HEK293 (cell line): ENCODE measurements at regions not wholly inside any gene's neighbourhood (a gene's known extent, or its start where the extent isn't known, plus 50 kb on each side); places are given as distances from the start of the nearest gene placed in this dataset.
A peak's percentile ranks its signal among the peaks of the same experiment; 100 is the strongest.

ENCODE experiments used
- CTCF ChIA-PET: fragments of 350-600 bp; formaldehyde crosslinking; extraction: SDS; loops from one replicate; lab custom pipeline; 2021; ENCODE audit warnings: antibody characterized with exemption; lab: Yijun Ruan, JAX
- POLR2A ChIA-PET: fragments of 300-600 bp; formaldehyde crosslinking; extraction: SDS; loops from one replicate; lab custom pipeline; 2020; ENCODE audit warnings: antibody characterized with exemption, inconsistent platforms; lab: Yijun Ruan, JAX
- H3K27ac ChIP-seq: fragments of 200-500 bp; sonication (Bioruptor generic); 2 replicates; pipeline ENCODE4 v1.5.1; 2014; ENCODE audit warnings: low read depth, low read length, control low read depth, inconsistent platforms; ENCODE audit errors: extremely low read depth
- H3K36me3 ChIP-seq, 2 experiments: fragments of 200-500 bp in 1 of 2; sonication (Bioruptor generic) in 1 of 2; 1 replicate in 1 of 2; 2 replicates in 1 of 2; pipeline ENCODE4 v1.5.1; 2014 to 2017; ENCODE audit warnings: inconsistent platforms in 2 of 2, low read length in 2 of 2; ENCODE audit not compliant: control insufficient read depth in 2 of 2, insufficient read depth in 1 of 2
- H3K4me1 ChIP-seq: fragments of 200-500 bp; sonication (Bioruptor generic); 2 replicates; pipeline ENCODE4 v1.5.1; 2014; ENCODE audit warnings: mild to moderate bottlenecking, low read length, inconsistent platforms; ENCODE audit not compliant: control insufficient read depth, insufficient read depth
- H3K4me3 ChIP-seq: 2 replicates; pipeline ENCODE4 v1.5.1; 2011; ENCODE audit warnings: low read depth, mild to moderate bottlenecking, control low read depth, low read length, moderate library complexity
- H3K9me3 ChIP-seq: fragments of 200-500 bp; sonication (Bioruptor generic); 2 replicates; pipeline ENCODE4 v1.5.1; 2014; ENCODE audit warnings: low read depth, low read length, inconsistent platforms; ENCODE audit not compliant: control insufficient read depth, insufficient read depth
- EGR2 ChIP-seq: fragments of 450-650 bp; formaldehyde crosslinking; IDR thresholded peaks from 2 replicates; pipeline ENCODE4 v1.5.1; 2016; ENCODE audit warnings: low read depth, missing biosample characterization, missing genetic modification characterization
- MEIS1 ChIP-seq: sonication (generic); formaldehyde crosslinking; IDR thresholded peaks from 2 replicates; pipeline ENCODE4 v1.8.1; 2022; ENCODE audit warnings: missing genetic modification reagents, mild to moderate bottlenecking, borderline replicate concordance
- RBAK ChIP-seq: fragments of 450-650 bp; formaldehyde crosslinking; IDR thresholded peaks from 2 replicates; pipeline ENCODE4 v1.5.1; 2016; ENCODE audit warnings: missing biosample characterization, missing genetic modification characterization
- ZFHX2 ChIP-seq: fragments of 450-650 bp; formaldehyde crosslinking; conservative IDR thresholded peaks from 2 replicates; pipeline ENCODE4 v1.5.1; 2016; ENCODE audit warnings: missing biosample characterization, missing genetic modification characterization
- ZNF366 ChIP-seq: fragments of 450-650 bp; formaldehyde crosslinking; conservative IDR thresholded peaks from 2 replicates; pipeline ENCODE4 v1.5.1; 2016; ENCODE audit warnings: missing biosample characterization, missing genetic modification characterization
- ZNF670 ChIP-seq: fragments of 450-650 bp; formaldehyde crosslinking; IDR thresholded peaks from 2 replicates; pipeline ENCODE4 v1.5.1; 2016; ENCODE audit warnings: missing biosample characterization, missing genetic modification characterization, low read depth
- ZNF747 ChIP-seq: fragments of 450-650 bp; formaldehyde crosslinking; IDR thresholded peaks from 2 replicates; pipeline ENCODE4 v1.5.1; 2016; ENCODE audit warnings: missing biosample characterization, missing genetic modification characterization
- ZXDB ChIP-seq: fragments of 450-650 bp; formaldehyde crosslinking; IDR thresholded peaks from 2 replicates; pipeline ENCODE4 v1.5.1; 2016; ENCODE audit warnings: missing biosample characterization, missing genetic modification characterization
- TF ChIP-seq, protein P1 (sequence below): fragments of 450-650 bp; formaldehyde crosslinking; conservative IDR thresholded peaks from 2 replicates; pipeline ENCODE4 v1.5.1; 2016; ENCODE audit warnings: low read depth, missing biosample characterization, missing genetic modification characterization
- TF ChIP-seq, protein P2 (sequence below): fragments of 450-650 bp; formaldehyde crosslinking; IDR thresholded peaks from 2 replicates; pipeline ENCODE4 v1.5.1; 2016; ENCODE audit warnings: missing biosample characterization, missing genetic modification characterization
- TF ChIP-seq, protein P3 (sequence below): fragments of 450-650 bp; formaldehyde crosslinking; IDR thresholded peaks from 2 replicates; pipeline ENCODE4 v1.5.1; 2016; ENCODE audit warnings: missing biosample characterization, missing genetic modification characterization
- TF ChIP-seq, protein P4 (sequence below): sonication (generic); formaldehyde crosslinking; IDR thresholded peaks from 2 replicates; pipeline ENCODE4 v1.8.1; 2022; ENCODE audit warnings: mild to moderate bottlenecking, moderate library complexity, missing genetic modification reagents
- TF ChIP-seq, protein P5 (sequence below): fragments of 450-650 bp; IDR thresholded peaks from 2 replicates; pipeline ENCODE4 v1.5.1; 2018; ENCODE audit warnings: missing biosample characterization, missing genetic modification characterization

DNA sequence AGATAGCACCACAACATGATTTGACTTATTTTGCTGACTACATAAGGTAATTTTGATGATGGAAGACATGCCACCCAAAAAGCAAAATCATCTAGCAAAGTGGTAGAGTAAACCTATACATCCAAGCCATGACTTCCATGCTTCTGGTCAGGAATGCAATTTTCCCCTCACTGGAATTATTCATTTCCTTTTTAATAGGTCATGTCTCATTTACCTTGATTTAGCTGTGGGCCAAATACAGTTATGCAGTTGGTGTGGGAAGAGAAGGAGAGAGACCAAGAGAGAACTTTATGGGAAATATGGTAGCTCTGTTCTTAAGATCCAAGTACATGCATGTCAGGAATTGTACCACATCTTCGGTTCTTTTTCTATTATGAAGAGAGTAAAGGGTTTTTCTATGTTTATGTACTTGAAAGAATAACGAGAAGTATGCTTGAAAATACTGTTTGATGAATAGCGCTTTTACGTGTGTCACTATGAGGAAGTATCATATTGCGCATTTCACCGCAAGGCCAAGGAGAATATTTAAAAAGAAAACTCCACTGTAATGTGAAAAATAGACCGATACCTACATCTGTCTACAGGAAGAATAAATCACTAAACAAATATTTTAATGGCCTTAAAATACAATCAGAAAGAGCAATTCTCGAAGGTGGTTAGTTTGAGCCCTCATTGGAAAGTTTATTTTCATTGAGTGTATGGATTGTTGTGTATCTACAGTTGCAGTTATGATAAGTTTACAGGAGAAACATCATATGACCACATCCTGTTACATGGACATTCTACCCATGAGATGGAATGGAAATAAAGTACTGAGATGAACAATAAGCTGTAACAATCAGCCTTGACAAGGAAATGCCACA, 134.0 kb downstream of the FOXD1 start (continued):
- TF ChIP-seq, protein P1, sequence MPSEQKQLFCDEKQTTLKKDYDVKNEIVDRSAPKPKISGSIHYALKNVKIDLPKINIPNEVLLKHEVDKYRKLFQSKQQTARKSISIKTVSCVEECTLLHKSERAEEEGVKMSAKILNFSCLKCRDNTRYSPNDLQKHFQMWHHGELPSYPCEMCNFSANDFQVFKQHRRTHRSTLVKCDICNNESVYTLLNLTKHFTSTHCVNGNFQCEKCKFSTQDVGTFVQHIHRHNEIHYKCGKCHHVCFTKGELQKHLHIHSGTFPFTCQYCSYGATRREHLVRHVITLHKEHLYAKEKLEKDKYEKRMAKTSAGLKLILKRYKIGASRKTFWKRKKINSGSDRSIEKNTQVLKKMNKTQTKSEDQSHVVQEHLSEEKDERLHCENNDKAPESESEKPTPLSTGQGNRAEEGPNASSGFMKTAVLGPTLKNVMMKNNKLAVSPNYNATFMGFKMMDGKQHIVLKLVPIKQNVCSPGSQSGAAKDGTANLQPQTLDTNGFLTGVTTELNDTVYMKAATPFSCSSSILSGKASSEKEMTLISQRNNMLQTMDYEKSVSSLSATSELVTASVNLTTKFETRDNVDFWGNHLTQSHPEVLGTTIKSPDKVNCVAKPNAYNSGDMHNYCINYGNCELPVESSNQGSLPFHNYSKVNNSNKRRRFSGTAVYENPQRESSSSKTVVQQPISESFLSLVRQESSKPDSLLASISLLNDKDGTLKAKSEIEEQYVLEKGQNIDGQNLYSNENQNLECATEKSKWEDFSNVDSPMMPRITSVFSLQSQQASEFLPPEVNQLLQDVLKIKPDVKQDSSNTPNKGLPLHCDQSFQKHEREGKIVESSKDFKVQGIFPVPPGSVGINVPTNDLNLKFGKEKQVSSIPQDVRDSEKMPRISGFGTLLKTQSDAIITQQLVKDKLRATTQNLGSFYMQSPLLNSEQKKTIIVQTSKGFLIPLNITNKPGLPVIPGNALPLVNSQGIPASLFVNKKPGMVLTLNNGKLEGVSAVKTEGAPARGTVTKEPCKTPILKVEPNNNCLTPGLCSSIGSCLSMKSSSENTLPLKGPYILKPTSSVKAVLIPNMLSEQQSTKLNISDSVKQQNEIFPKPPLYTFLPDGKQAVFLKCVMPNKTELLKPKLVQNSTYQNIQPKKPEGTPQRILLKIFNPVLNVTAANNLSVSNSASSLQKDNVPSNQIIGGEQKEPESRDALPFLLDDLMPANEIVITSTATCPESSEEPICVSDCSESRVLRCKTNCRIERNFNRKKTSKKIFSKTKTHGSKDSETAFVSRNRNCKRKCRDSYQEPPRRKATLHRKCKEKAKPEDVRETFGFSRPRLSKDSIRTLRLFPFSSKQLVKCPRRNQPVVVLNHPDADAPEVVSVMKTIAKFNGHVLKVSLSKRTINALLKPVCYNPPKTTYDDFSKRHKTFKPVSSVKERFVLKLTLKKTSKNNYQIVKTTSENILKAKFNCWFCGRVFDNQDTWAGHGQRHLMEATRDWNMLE (tag by site-specific recombination): no peak
- TF ChIP-seq MEIS1 (CRISPR knock-in tag) (no peak), RBAK (tag by site-specific recombination) (no peak)

DNA sequence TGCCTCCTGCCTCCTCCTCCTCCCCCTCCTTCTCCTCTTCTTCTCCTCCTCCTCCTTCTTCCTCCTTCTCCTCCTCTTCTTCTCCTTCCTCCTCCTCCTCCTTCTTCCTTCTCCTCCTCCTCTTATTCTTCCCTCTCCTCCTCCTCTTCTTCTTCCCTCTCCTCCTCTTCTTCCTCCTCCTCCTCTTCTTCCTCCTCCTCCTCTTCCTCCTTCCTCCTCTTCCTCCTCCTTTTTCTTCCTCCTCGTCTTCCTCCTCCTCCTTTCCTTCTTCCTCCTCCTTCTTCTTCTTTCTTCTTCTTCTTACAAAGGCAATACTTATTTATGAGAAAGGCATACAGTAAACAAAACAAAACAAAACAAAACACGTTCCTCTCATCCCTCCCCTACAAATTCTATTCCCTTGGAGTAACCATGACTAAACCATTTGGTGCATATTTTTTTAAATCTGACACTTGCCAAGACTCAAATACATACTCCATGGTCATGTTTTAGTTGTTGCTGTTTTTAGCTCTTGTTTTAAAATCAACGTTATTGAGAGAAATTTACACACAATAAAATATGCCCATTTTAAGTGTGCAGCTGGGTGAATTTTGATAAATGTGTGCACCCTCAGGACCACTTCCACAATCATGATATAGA, 135.6 kb downstream of the FOXD1 start:
- POLR2A ChIA-PET: no interaction called here

More for the DNA sequence above, 135.6 kb downstream of the FOXD1 start:
- TF ChIP-seq ZNF366 (tag by site-specific recombination) (peak; percentile 76), EGR2 (tag by site-specific recombination) (peak; percentile 99), RBAK (tag by site-specific recombination) (0 out of 2 replicates have a peak, but pooled peaks have one; percentile 56), ZNF670 (peak; percentile 85; the same call in 1 of the 2 replicates), ZNF747 (tag by site-specific recombination) (no peak), ZXDB (tag by site-specific recombination) (no peak), ZFHX2 (tag by site-specific recombination) (peak; percentile 98)
- TF ChIP-seq, protein P2, sequence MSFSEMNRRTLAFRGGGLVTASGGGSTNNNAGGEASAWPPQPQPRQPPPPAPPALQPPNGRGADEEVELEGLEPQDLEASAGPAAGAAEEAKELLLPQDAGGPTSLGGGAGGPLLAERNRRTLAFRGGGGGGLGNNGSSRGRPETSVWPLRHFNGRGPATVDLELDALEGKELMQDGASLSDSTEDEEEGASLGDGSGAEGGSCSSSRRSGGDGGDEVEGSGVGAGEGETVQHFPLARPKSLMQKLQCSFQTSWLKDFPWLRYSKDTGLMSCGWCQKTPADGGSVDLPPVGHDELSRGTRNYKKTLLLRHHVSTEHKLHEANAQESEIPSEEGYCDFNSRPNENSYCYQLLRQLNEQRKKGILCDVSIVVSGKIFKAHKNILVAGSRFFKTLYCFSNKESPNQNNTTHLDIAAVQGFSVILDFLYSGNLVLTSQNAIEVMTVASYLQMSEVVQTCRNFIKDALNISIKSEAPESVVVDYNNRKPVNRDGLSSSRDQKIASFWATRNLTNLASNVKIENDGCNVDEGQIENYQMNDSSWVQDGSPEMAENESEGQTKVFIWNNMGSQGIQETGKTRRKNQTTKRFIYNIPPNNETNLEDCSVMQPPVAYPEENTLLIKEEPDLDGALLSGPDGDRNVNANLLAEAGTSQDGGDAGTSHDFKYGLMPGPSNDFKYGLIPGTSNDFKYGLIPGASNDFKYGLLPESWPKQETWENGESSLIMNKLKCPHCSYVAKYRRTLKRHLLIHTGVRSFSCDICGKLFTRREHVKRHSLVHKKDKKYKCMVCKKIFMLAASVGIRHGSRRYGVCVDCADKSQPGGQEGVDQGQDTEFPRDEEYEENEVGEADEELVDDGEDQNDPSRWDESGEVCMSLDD (tag by site-specific recombination): no peak
- TF ChIP-seq, protein P3, sequence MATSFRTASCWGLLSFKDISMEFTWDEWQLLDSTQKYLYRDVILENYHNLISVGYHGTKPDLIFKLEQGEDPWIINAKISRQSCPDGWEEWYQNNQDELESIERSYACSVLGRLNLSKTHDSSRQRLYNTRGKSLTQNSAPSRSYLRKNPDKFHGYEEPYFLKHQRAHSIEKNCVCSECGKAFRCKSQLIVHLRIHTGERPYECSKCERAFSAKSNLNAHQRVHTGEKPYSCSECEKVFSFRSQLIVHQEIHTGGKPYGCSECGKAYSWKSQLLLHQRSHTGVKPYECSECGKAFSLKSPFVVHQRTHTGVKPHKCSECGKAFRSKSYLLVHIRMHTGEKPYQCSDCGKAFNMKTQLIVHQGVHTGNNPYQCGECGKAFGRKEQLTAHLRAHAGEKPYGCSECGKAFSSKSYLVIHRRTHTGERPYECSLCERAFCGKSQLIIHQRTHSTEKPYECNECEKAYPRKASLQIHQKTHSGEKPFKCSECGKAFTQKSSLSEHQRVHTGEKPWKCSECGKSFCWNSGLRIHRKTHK: no peak
- TF ChIP-seq, protein P4, sequence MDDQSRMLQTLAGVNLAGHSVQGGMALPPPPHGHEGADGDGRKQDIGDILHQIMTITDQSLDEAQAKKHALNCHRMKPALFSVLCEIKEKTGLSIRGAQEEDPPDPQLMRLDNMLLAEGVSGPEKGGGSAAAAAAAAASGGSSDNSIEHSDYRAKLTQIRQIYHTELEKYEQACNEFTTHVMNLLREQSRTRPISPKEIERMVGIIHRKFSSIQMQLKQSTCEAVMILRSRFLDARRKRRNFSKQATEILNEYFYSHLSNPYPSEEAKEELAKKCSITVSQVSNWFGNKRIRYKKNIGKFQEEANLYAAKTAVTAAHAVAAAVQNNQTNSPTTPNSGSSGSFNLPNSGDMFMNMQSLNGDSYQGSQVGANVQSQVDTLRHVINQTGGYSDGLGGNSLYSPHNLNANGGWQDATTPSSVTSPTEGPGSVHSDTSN: no peak
- TF ChIP-seq, protein P5, sequence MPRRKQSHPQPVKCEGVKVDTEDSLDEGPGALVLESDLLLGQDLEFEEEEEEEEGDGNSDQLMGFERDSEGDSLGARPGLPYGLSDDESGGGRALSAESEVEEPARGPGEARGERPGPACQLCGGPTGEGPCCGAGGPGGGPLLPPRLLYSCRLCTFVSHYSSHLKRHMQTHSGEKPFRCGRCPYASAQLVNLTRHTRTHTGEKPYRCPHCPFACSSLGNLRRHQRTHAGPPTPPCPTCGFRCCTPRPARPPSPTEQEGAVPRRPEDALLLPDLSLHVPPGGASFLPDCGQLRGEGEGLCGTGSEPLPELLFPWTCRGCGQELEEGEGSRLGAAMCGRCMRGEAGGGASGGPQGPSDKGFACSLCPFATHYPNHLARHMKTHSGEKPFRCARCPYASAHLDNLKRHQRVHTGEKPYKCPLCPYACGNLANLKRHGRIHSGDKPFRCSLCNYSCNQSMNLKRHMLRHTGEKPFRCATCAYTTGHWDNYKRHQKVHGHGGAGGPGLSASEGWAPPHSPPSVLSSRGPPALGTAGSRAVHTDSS (tag by site-specific recombination): peak; percentile 98
- Histone ChIP-seq H3K36me3 (no peaks in the 10 kb centered on the region), H3K9me3 (no peaks in the 10 kb centered on the region), H3K4me1 (peaks cover 10% of the 10 kb centered on the region; the same call in 1 of the 2 replicates), H3K4me3 (no peak overlapping the region), H3K27ac (no peak overlapping the region)
- CTCF ChIA-PET: no interaction called here
